ENCODE measurements at regions not wholly inside any gene's neighbourhood (a gene's known extent, or its start where the extent isn't known, plus 50 kb on each side); places are given as distances from the start of the nearest gene placed in this dataset.

- Mint-ChIP-seq H3K4me3 (no peak overlapping the region), H3K9me3 (peaks cover 16% of the 10 kb centered on the region), H3K4me1 (ENCODE audit: low read depth) (no peaks in the 10 kb centered on the region), H3K27me3 (no peaks in the 10 kb centered on the region), H3K27ac (no peak overlapping the region), H3K36me3 (ENCODE audit: low read depth) (no peaks in the 10 kb centered on the region)
- DNase-seq = no peak
Measured at GRCh38 chr16:87186446-87186845, 130.7 kb downstream of the C16orf95 start.

DNA sequence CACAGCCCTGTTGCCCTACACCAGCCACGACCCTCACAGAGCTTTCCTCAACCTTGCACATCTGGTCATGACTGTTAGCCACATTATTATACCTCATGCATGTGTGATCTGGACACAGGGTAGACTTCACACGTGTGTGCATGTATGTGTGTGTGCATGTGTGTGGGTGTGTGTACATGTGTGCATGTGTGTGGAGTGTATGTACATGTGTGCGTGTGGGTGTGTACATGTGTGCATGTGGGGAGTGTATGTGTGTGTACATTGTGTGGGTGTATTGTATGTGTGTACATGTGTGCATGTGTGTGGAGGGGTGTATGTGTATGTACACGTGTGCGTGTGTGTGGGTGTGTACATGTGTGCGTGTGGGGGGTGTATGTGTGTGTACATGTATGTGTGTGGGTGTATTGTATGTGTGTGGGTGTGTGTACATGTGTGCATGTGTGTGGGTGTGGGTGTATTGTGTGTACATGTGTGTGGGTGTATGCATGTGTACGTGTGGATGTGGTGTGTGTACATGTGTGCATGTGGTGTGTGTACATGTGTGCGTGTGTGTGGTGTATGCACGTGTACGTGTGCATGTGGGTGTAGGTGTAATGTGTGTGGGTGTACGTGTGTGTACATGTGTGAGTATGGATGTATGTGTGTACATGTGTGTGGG lies 130.2 kb downstream of the C16orf95 start:
- no peaks in the 10 kb centered on the region for H3K27me3 Mint-ChIP-seq
- H3K4me3 Mint-ChIP-seq = no peak overlapping the region
- H3K4me1 Mint-ChIP-seq (ENCODE audit: low read depth) = no peaks in the 10 kb centered on the region
- H3K9me3 Mint-ChIP-seq = peaks cover 16% of the 10 kb centered on the region
- no peak overlapping the region for H3K27ac Mint-ChIP-seq
- H3K36me3 Mint-ChIP-seq (ENCODE audit: low read depth) = no peaks in the 10 kb centered on the region
- DNase-seq = no peak

GRCh38 chr16:87188104-87188503 lies 129.1 kb downstream of the C16orf95 start:
- Mint-ChIP-seq H3K9me3 (peaks cover 16% of the 10 kb centered on the region), H3K27me3 (no peaks in the 10 kb centered on the region), H3K36me3 (ENCODE audit: low read depth) (no peaks in the 10 kb centered on the region), H3K4me1 (ENCODE audit: low read depth) (no peaks in the 10 kb centered on the region), H3K27ac (no peak overlapping the region), H3K4me3 (no peak overlapping the region)
- DNase-seq = no peak

- H3K4me1 Mint-ChIP-seq (ENCODE audit: low read depth) = no peaks in the 10 kb centered on the region
- no peak for DNase-seq
- H3K27ac Mint-ChIP-seq = no peak overlapping the region
- H3K9me3 Mint-ChIP-seq = peaks cover 16% of the 10 kb centered on the region
- H3K27me3 Mint-ChIP-seq = no peaks in the 10 kb centered on the region
- no peaks in the 10 kb centered on the region for H3K36me3 Mint-ChIP-seq (ENCODE audit: low read depth)
- no peak overlapping the region for H3K4me3 Mint-ChIP-seq
Measured at GRCh38 chr16:87189426-87189825, 127.8 kb downstream of the C16orf95 start.

- Mint-ChIP-seq H3K4me1 (ENCODE audit: low read depth) (no peaks in the 10 kb centered on the region), H3K4me3 (no peak overlapping the region), H3K9me3 (peaks cover 16% of the 10 kb centered on the region), H3K36me3 (ENCODE audit: low read depth) (no peaks in the 10 kb centered on the region), H3K27ac (no peak overlapping the region), H3K27me3 (no peaks in the 10 kb centered on the region)
- no peak for DNase-seq
Measured at GRCh38 chr16:87190288-87191230, 126.6 kb downstream of the C16orf95 start.

DNA sequence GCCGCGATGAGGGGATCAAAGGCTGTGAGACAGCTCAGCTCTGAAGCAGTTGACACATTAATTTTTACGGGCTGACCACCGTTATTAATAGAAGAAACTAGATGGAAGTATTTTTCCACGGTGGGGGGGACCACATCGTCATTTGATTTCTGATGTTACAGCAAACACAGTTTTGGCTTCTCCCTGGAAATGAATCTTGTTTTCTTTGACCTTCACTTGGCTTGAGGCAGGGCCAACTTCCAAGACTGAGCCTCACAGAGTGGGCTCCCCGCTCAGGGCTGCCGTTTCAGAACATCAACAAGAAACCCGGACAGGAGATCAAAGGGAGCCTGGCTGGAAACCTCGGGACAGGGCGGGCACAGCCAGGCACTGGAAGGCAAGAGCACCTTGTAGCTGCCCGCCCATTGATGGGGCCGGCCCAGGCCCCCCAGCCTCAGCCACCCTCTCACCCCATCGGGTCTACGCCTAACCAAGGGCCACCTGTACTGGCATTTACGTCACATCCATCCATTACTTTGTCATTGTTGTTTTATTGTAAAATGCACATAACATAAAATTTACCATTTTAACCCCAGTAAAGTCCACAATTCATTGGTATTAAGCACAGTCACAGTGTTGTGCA lies 124.6 kb downstream of the C16orf95 start:
- Mint-ChIP-seq H3K4me1 (ENCODE audit: low read depth) (no peaks in the 10 kb centered on the region), H3K27me3 (peaks cover 3% of the 10 kb centered on the region), H3K4me3 (no peak overlapping the region), H3K27ac (no peak overlapping the region), H3K9me3 (peaks cover 9% of the 10 kb centered on the region), H3K36me3 (ENCODE audit: low read depth) (no peaks in the 10 kb centered on the region)
- no peak for DNase-seq

GRCh38 chr16:87194172-87194571 lies 123.0 kb downstream of the C16orf95 start:
- H3K4me3 Mint-ChIP-seq = no peak overlapping the region
- DNase-seq = no peak
- peaks cover 8% of the 10 kb centered on the region for H3K27me3 Mint-ChIP-seq
- no peaks in the 10 kb centered on the region for H3K36me3 Mint-ChIP-seq (ENCODE audit: low read depth)
- H3K4me1 Mint-ChIP-seq (ENCODE audit: low read depth) = no peaks in the 10 kb centered on the region
- H3K9me3 Mint-ChIP-seq = peaks cover 4% of the 10 kb centered on the region
- H3K27ac Mint-ChIP-seq = no peak overlapping the region

GRCh38 chr16:87195161-87195560 lies 122.0 kb downstream of the C16orf95 start:
- peaks cover 4% of the 10 kb centered on the region for H3K9me3 Mint-ChIP-seq
- no peak overlapping the region for H3K4me3 Mint-ChIP-seq
- no peak for DNase-seq
- H3K27ac Mint-ChIP-seq = no peak overlapping the region
- H3K4me1 Mint-ChIP-seq (ENCODE audit: low read depth) = no peaks in the 10 kb centered on the region
- peaks cover 8% of the 10 kb centered on the region for H3K27me3 Mint-ChIP-seq
- no peaks in the 10 kb centered on the region for H3K36me3 Mint-ChIP-seq (ENCODE audit: low read depth)

- Mint-ChIP-seq H3K9me3 (no peaks in the 10 kb centered on the region), H3K27ac (no peak overlapping the region), H3K4me3 (no peak overlapping the region), H3K4me1 (ENCODE audit: low read depth) (no peaks in the 10 kb centered on the region), H3K27me3 (peaks cover 12% of the 10 kb centered on the region), H3K36me3 (ENCODE audit: low read depth) (no peaks in the 10 kb centered on the region)
- DNase-seq = no peak
Measured at GRCh38 chr16:87196231-87196630, 121.0 kb downstream of the C16orf95 start.

- no peak for DNase-seq
- Mint-ChIP-seq H3K4me1 (ENCODE audit: low read depth) (no peaks in the 10 kb centered on the region), H3K4me3 (no peak overlapping the region), H3K27ac (no peak overlapping the region), H3K36me3 (ENCODE audit: low read depth) (no peaks in the 10 kb centered on the region), H3K27me3 (peaks cover 14% of the 10 kb centered on the region), H3K9me3 (no peaks in the 10 kb centered on the region)
Measured at GRCh38 chr16:87196661-87197060, 120.5 kb downstream of the C16orf95 start.

- Mint-ChIP-seq H3K27ac (no peak overlapping the region), H3K27me3 (peaks cover 29% of the 10 kb centered on the region), H3K4me3 (no peak overlapping the region), H3K4me1 (ENCODE audit: low read depth) (no peaks in the 10 kb centered on the region), H3K9me3 (no peaks in the 10 kb centered on the region), H3K36me3 (ENCODE audit: low read depth) (no peaks in the 10 kb centered on the region)
- no peak for DNase-seq
Measured at GRCh38 chr16:87198328-87198832, 118.8 kb downstream of the C16orf95 start.

DNA sequence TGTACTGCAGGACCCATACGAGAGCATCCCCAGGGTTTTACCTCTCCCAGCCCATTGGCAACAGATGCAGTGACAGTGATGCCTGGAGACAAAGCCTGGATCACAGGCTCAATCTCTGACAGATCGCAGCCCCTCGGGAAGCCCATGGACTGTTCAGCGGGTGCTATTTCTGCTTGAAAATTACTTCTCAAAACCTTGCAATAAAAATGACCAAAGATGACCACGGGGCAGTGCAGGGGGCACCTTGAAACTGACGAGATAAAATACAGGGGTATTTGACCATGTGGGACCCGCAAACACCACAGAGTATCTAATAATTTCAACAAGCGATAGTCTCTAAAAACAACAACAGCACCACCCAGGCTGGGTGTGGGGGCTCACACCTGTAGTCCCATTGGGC lies 118.3 kb downstream of the C16orf95 start:
- H3K36me3 Mint-ChIP-seq (ENCODE audit: low read depth) = no peaks in the 10 kb centered on the region
- peaks cover 30% of the 10 kb centered on the region for H3K27me3 Mint-ChIP-seq
- no peak overlapping the region for H3K27ac Mint-ChIP-seq
- no peak overlapping the region for H3K4me3 Mint-ChIP-seq
- no peaks in the 10 kb centered on the region for H3K9me3 Mint-ChIP-seq
- H3K4me1 Mint-ChIP-seq (ENCODE audit: low read depth) = no peaks in the 10 kb centered on the region
- no peak for DNase-seq

DNA sequence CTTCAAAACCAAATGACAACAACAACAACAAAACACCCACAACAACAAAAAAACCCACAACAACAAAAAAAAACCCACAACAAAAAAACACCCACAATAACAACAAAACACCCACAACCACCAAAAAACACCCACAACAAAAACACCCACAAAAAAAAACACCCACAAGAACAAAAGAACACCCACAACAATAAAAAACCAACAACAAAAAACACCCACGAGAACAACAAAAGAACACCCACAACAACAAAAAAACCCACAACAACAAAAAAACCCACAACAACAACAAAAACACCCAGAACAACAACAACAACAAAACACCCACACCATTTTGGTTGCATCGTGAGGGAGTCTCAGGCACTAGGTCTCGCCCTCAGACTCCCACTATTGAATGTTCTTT lies 117.8 kb downstream of the C16orf95 start:
- Mint-ChIP-seq H3K9me3 (no peaks in the 10 kb centered on the region), H3K4me1 (ENCODE audit: low read depth) (no peaks in the 10 kb centered on the region), H3K36me3 (ENCODE audit: low read depth) (no peaks in the 10 kb centered on the region), H3K4me3 (no peak overlapping the region), H3K27me3 (peaks cover 30% of the 10 kb centered on the region), H3K27ac (no peak overlapping the region)
- DNase-seq = no peak

DNA sequence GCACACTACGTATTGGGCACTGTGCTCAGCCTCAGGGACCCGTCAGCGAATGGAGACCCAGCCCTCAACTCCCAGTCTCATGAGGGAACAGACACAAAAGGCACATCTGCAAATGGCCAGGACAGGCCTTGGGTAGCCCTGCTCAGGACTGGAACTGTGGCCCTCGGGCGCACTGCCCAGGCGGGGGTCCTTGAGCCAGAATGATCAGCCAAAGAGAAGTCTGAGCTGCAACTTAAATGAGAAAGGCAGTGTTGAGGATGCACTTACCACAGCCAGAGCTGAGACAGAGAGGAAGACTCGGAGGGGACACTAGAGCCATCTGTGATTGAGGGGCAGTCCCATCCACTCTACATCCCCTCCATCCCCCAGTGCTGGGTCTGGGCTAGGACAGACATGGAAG lies 117.3 kb downstream of the C16orf95 start:
- Mint-ChIP-seq H3K27ac (no peak overlapping the region), H3K36me3 (ENCODE audit: low read depth) (no peaks in the 10 kb centered on the region), H3K9me3 (no peaks in the 10 kb centered on the region), H3K27me3 (peaks cover 30% of the 10 kb centered on the region), H3K4me1 (ENCODE audit: low read depth) (no peaks in the 10 kb centered on the region), H3K4me3 (no peak overlapping the region)
- no peak for DNase-seq

DNA sequence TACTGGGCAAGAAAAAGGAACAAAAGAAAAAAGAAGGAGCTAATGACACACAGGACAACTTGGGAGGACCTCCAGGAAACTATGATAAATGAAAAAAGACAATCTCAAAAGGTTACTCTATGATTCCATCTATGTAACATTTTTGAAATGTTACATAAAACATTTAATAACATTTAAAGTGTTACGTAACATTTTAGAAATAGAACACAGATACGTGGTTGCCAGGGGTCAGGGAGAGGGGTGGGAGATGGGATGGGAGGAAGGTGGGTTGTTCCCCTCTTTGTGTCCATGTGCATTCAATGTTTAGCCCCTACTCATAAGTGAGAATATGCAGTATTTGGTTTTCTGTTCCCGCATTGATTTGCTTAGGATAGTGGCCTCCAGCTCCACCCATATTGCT lies 116.6 kb downstream of the C16orf95 start:
- no peak overlapping the region for H3K27ac Mint-ChIP-seq
- no peaks in the 10 kb centered on the region for H3K36me3 Mint-ChIP-seq (ENCODE audit: low read depth)
- no peak for DNase-seq
- H3K4me1 Mint-ChIP-seq (ENCODE audit: low read depth) = no peaks in the 10 kb centered on the region
- peaks cover 30% of the 10 kb centered on the region for H3K27me3 Mint-ChIP-seq
- no peaks in the 10 kb centered on the region for H3K9me3 Mint-ChIP-seq
- H3K4me3 Mint-ChIP-seq = no peak overlapping the region
